GM21737 (cell line): ENCODE measurements at regions not wholly inside any gene's neighbourhood (a gene's known extent, or its start where the extent isn't known, plus 50 kb on each side); places are given as distances from the start of the nearest gene placed in this dataset.
A peak's percentile ranks its signal among the peaks of the same experiment; 100 is the strongest.
"Not testable (repeated sequence)": the region's sequence is repeated elsewhere in the genome, so short reads cannot be mapped to it uniquely, and the experiment has no call there.

Experiments
- ATAC-seq: cut with Tn5 transposase; IDR thresholded peaks from one replicate; pipeline ENCODE4 v1.9.1; 2021; ENCODE audit warnings: mild to moderate bottlenecking, moderate library complexity; ENCODE audit not compliant: unreplicated experiment

DNA sequence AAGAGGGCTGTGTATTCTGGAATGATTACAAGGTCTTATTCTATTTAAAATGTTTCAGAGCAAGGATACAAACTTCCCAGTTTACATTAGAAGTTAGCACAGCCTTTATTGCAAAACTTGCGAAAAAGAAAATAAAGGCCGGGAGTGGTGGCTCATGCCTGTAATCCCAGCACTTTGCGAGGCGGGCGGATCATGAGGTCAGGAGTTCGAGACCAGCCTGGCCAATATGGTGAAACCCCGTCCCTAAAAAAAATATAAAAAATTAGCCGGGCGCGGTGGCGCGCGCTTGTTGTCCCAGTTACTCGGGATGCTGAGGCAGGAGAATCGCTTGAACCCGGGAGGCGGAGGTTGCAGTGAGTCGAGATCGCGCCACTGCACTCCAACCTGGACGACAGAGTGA, 87.1 kb downstream of the TRIM27 start:
- not testable (repeated sequence) for ATAC-seq

GRCh38 chr6:28838289-28838633, 85.5 kb downstream of the TRIM27 start:
- ATAC-seq = peak; percentile 50

GRCh38 chr6:28838634-28839442, 84.9 kb downstream of the TRIM27 start:
- ATAC-seq = peak; percentile 58

GRCh38 chr6:28839443-28840120, 84.2 kb downstream of the TRIM27 start:
- no peak for ATAC-seq

DNA sequence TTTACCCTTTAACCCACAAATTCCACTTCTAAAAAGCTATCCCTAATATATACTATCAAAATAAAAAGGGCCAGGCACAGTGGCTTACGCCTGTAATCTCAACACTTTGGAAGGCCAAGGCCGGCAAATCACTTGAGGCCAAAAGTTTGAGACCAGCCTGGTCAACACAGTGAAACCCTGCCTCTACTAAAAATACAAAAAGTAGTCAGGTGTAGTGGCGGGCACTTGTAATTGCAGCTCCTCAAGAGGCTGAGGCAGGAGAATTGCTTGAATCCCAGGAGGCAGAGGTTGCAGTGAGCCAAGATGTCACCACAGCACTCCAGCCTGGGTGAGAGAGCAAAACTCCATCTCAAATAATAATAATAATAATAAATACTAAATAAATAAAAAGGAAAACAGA, 82.5 kb downstream of the TRIM27 start:
- ATAC-seq = no peak

GRCh38 chr6:28848756-28849155, 75.0 kb downstream of the TRIM27 start:
- ATAC-seq = not testable (repeated sequence)
